ENCODE measurements at regions not wholly inside any gene's neighbourhood (a gene's known extent, or its start where the extent isn't known, plus 50 kb on each side); places are given as distances from the start of the nearest gene placed in this dataset.

DNA sequence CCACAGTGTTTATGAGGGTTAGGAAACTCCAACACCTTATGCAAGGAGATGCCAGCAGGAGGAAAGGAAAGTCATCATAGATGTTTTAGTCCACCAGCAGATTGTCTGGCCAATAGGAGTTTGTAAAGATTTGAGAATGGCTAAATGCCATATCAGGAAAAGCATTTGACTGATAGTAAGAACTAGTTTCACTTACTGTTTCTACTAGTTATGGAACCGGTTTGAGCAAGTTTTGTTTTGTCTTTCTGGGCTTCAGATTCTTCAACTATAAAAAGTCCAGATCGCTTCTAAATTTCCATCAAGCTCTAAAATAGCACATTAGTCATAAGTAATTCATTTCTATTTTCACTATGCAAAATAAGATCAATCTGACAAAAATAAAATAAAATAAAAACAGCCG, 254.8 kb upstream of the TMCO5A start:
- intact Hi-C loops (cut with DNase I, micrococcal nuclease) = no loop called here
- Mint-ChIP-seq H3K27me3 (no peaks in the 10 kb centered on the region), H3K4me3 (no peak overlapping the region), H3K36me3 (ENCODE audit: low read depth) (no peaks in the 10 kb centered on the region), H3K9me3 (peaks cover 2% of the 10 kb centered on the region), H3K27ac (no peak overlapping the region), H3K4me1 (ENCODE audit: low read depth) (no peaks in the 10 kb centered on the region)
- H3K4me3 ChIP-seq (ENCODE audit: low read length) = no peak overlapping the region
- no peaks in the 10 kb centered on the region for H3K36me3 ChIP-seq (ENCODE audit: insufficient read depth, low read length)
- ATAC-seq (ENCODE audit: poor library complexity) (no peak), DNase-seq (no peak)
- H3K27me3 ChIP-seq (ENCODE audit: control insufficient read depth in 1 of 2, insufficient read depth in 2 of 2, low read length in 2 of 2) = no peaks in the 10 kb centered on the region
- ChIA-PET CTCF (no interaction called here), POLR2A (no interaction called here)
- H3K4me1 ChIP-seq (ENCODE audit: insufficient read depth, low read length) = no peaks in the 10 kb centered on the region
- TF ChIP-seq, protein P1, sequence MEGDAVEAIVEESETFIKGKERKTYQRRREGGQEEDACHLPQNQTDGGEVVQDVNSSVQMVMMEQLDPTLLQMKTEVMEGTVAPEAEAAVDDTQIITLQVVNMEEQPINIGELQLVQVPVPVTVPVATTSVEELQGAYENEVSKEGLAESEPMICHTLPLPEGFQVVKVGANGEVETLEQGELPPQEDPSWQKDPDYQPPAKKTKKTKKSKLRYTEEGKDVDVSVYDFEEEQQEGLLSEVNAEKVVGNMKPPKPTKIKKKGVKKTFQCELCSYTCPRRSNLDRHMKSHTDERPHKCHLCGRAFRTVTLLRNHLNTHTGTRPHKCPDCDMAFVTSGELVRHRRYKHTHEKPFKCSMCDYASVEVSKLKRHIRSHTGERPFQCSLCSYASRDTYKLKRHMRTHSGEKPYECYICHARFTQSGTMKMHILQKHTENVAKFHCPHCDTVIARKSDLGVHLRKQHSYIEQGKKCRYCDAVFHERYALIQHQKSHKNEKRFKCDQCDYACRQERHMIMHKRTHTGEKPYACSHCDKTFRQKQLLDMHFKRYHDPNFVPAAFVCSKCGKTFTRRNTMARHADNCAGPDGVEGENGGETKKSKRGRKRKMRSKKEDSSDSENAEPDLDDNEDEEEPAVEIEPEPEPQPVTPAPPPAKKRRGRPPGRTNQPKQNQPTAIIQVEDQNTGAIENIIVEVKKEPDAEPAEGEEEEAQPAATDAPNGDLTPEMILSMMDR (IDR thresholded peaks at IDR 0.05) = no peak
- no peak overlapping the region for H3K27ac ChIP-seq (ENCODE audit: low read depth in 1 of 2, low read length in 2 of 2)
- H3K9me3 ChIP-seq (ENCODE audit: control insufficient read depth in 1 of 2, insufficient read depth in 1 of 2, low read length in 2 of 2) = no peaks in the 10 kb centered on the region

DNA sequence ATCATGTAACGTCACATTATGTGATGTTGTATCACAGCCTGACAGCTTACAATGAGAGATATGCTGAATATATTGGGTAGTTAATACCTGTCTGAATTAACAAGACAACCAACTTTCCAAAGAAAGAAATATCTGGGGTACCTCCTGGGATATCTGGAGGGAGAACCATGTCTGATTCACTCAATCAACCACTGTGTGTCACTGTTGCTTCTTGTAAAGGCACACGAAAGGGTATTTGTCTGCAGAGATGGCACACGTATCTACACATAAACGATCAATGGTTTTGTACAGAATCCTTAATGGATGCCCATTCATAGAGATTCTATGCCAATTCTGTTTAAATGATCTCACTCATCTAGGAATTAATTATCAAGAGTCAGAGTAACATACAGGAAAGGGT, 252.1 kb upstream of the TMCO5A start:
- Histone ChIP-seq H3K4me3 (ENCODE audit: low read length) (no peak overlapping the region), H3K36me3 (ENCODE audit: insufficient read depth, low read length) (no peaks in the 10 kb centered on the region), H3K27ac (ENCODE audit: low read depth in 1 of 2, low read length in 2 of 2) (no peak overlapping the region), H3K27me3 (ENCODE audit: control insufficient read depth in 1 of 2, insufficient read depth in 2 of 2, low read length in 2 of 2) (no peaks in the 10 kb centered on the region), H3K9me3 (ENCODE audit: control insufficient read depth in 1 of 2, insufficient read depth in 1 of 2, low read length in 2 of 2) (no peaks in the 10 kb centered on the region), H3K4me1 (ENCODE audit: insufficient read depth, low read length) (no peaks in the 10 kb centered on the region)
- Mint-ChIP-seq H3K4me3 (no peak overlapping the region), H3K27me3 (no peaks in the 10 kb centered on the region), H3K36me3 (ENCODE audit: low read depth) (no peaks in the 10 kb centered on the region), H3K27ac (no peak overlapping the region), H3K9me3 (peaks cover 5% of the 10 kb centered on the region), H3K4me1 (ENCODE audit: low read depth) (no peaks in the 10 kb centered on the region)
- ATAC-seq (ENCODE audit: poor library complexity) (no peak), DNase-seq (no peak)
- POLR2A ChIA-PET = interaction anchor here (0.7 kb wide), 1 partner anchor 24 kb away, joined by 3 read pairs; no protein-coding TSS in a partner anchor
- TF ChIP-seq, protein P1 (IDR thresholded peaks at IDR 0.05) = no peak
- intact Hi-C loops (cut with DNase I, micrococcal nuclease) = no loop called here
- CTCF ChIA-PET = no interaction called here

GRCh38 chr15:37691911-37692310, 242.5 kb upstream of the TMCO5A start:
- POLR2A ChIA-PET = no interaction called here
- Mint-ChIP-seq H3K36me3 (ENCODE audit: low read depth) (no peaks in the 10 kb centered on the region), H3K9me3 (peaks cover 5% of the 10 kb centered on the region), H3K4me1 (ENCODE audit: low read depth) (no peaks in the 10 kb centered on the region), H3K27me3 (no peaks in the 10 kb centered on the region), H3K4me3 (no peak overlapping the region), H3K27ac (no peak overlapping the region)
- H3K9me3 ChIP-seq (ENCODE audit: control insufficient read depth in 1 of 2, insufficient read depth in 1 of 2, low read length in 2 of 2) = peaks cover 0 to 7% of the 10 kb centered on the region in 2 experiments
- H3K27ac ChIP-seq (ENCODE audit: low read depth in 1 of 2, low read length in 2 of 2) = no peak overlapping the region
- CTCF ChIA-PET = no interaction called here
- TF ChIP-seq, protein P1 (IDR thresholded peaks at IDR 0.05) = no peak
- no peaks in the 10 kb centered on the region for H3K4me1 ChIP-seq (ENCODE audit: insufficient read depth, low read length)
- intact Hi-C loops (cut with DNase I, micrococcal nuclease) = no loop called here
- DNase-seq (no peak), ATAC-seq (ENCODE audit: poor library complexity) (no peak)
- H3K4me3 ChIP-seq (ENCODE audit: low read length) = no peak overlapping the region
- H3K27me3 ChIP-seq (ENCODE audit: control insufficient read depth in 1 of 2, insufficient read depth in 2 of 2, low read length in 2 of 2) = no peaks in the 10 kb centered on the region
- H3K36me3 ChIP-seq (ENCODE audit: insufficient read depth, low read length) = no peaks in the 10 kb centered on the region
